GM18507 (cell line): ENCODE measurements at regions not wholly inside any gene's neighbourhood (a gene's known extent, or its start where the extent isn't known, plus 50 kb on each side); places are given as distances from the start of the nearest gene placed in this dataset.
"Not testable (repeated sequence)": the region's sequence is repeated elsewhere in the genome, so short reads cannot be mapped to it uniquely, and the experiment has no call there.

Source experiments
- DNase-seq: peaks from one replicate; pipeline ENCODE4 v3.0.0; 2011; ENCODE audit warnings: low read depth; ENCODE audit not compliant: insufficient read length; ENCODE audit errors: extremely low spot score
- FAIRE-seq: peaks from 2 replicates; lab custom pipeline; 2011; peaks lifted over from hg19 to GRCh38; lab: Jason Lieb, UNC

DNA sequence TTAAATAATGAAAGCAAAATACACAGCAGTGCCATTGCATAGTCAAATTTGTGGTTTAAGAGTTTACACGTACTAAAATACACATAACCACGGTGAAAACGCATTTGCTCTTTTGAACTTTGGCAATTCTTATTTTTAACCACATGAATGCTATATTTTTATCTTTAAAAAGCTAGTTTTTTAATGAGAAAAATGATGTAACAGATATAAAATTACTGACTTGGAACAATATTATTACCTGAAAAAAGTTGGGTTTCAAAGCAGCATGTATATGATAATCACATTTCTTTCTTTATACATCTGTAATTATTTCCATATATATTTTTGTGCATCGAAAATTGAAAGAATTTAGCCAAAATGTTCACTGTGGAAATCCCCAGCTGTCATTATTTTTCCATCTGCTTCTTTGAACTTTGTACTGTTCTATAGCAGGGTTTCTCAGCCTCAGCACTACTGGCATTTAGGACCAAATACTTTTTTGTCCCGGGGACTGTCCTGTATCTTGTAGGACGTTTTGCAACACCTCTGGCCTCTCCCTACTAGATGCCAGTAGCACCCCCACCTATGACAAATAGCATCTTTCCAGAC lies 75.9 kb upstream of the CAB39 start:
- no peak for DNase-seq
- peak; percentile 62 for FAIRE-seq

DNA sequence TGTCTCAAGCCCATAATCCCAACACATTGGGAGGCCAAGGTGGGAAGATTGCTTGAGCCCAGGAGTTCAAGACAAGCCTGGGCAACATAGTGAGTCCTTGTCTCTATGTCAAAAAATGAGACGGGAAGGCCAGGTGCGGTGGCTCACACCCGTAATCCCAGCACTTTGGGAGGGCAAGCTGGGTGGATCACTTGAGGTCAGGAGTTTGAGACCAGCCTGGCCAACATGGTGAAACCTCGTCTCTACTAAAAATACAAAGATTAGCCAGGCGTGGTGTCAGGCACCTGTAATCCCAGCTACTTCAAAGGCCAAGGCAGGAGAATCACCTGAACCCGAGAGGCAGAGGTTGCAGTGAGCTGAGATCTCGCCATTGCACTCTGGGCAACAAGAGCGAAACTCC lies 75.2 kb upstream of the CAB39 start:
- FAIRE-seq, result not testable (repeated sequence)

DNA sequence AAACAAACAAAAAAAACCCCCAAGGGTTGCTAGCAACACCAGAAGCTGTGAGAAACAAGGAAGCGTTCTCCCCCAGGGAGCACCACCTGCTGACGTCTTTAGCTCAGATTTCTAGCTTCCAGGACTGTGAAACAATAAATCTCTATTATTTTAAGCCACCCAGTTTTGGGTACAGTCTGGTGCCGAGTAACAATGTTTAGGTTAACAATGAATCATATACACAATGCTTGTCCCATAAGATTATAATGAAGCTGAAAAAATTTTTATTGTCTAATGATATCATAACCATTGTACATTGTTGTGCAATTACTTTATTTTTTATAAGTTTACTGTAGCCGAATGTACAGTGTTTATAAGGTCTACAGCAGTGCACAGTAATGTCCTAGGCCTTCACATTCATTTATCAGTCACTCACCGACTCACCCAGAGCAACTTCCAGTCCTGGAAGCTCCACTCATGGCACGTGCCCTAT lies 72.1 kb upstream of the CAB39 start:
- no peak for FAIRE-seq

More for the DNA sequence above, 75.2 kb upstream of the CAB39 start:
- not testable (repeated sequence) for DNase-seq

DNA sequence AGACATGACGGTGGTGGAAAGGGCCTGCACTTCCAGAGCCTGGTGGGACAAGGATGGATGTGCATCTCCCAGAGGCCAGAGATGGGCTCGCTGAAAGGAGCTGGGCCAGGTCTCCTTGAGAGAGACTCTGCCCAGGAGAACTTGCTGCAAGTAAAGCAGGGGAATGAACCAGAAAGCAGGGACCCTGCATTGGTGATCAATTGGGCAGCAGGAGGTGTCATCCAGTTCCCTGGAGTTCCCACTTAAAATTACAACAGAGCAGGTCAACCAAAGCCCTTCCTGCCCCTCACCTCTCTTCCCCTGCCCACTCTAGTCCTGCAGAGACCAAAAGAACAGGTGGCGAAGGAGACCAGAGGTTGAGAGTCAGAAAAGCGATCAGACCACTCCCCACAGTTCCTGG lies 69.7 kb upstream of the CAB39 start:
- FAIRE-seq, result no peak

More for the DNA sequence above, 72.1 kb upstream of the CAB39 start:
- DNase-seq, result no peak

DNA sequence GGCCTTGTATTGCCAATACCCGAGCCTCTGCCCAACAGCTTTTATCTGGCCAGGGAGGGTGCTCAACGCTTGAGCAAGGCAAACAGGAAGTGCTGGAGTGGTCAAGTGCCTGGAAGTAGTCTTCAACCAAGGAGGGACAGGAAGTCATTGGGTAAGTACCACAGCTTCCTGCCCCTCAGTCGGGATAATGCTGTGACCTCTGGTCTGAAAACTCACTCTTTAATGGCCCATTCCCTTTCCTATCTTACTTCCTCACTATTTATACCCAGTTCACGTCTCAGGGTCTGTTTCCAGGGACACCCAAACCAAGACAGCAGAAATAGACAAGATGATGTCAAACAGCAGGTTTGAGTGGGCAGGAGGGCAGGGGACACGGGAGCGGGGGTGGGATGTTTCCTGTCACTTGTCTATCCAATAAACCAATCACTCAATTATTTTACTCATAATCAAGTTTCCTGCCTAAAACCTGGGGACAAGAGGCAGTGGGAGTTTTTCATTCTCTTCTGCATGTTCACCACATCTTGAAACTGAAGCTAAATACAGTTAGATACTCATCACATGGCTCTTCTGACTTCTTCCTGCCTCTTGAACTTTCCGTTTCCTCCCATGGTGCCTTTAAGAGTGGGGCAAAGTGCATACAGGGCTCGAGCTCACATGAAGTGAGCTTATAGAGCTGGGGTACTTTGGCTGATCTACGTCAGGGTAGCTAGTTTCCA lies 68.9 kb upstream of the CAB39 start:
- DNase-seq (no peak), FAIRE-seq (peak; percentile 91)

More for the DNA sequence above, 69.7 kb upstream of the CAB39 start:
- no peak for DNase-seq

DNA sequence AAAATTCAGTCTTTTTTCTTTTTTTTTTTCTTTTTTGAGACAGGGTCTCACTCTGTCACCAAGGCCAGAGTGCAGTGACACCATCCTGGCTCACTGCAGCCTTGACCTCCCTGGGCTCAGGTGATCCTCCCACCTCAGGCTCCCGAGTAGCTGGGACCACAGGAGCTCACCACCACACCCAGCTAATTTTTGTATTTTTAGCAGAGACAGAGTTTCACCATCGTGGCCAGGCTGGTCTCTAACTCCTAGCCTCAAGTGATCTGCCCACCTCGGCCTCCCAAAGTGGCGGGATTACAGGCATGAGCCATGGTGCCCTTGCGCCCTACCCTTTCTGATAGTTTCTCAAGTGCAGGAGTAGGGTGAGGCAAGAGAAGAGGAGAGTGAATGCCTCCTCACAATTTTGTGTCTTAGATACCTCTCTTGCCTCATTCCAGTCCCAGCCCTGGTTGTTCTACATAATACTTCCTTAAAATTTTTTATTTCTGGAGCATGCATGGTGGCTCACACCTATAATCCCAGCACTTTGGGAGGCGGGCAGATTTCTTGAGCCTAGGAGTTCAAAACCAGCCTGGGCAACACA lies 68.2 kb upstream of the CAB39 start:
- DNase-seq, result no peak
- peak; percentile 18 for FAIRE-seq

DNA sequence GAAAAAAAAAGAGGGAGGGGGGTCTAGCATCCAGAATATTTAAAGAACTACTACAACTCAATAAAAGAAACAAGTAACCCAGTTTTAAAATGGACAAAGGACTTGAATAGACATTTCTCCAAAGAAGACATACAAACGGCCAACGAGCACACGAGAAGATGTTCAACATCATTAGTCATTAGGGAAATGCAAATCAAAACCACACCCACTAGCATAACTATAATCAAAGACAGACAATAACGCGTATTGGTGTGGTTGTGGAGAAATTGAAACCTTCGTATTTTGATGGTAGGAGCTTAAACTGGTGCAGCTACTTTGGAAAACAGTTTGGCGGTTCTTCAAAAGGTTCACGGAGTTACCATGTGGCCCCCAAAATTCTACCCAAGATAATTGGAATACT lies 64.3 kb upstream of the CAB39 start:
- FAIRE-seq (no peak), DNase-seq (no peak)

DNA sequence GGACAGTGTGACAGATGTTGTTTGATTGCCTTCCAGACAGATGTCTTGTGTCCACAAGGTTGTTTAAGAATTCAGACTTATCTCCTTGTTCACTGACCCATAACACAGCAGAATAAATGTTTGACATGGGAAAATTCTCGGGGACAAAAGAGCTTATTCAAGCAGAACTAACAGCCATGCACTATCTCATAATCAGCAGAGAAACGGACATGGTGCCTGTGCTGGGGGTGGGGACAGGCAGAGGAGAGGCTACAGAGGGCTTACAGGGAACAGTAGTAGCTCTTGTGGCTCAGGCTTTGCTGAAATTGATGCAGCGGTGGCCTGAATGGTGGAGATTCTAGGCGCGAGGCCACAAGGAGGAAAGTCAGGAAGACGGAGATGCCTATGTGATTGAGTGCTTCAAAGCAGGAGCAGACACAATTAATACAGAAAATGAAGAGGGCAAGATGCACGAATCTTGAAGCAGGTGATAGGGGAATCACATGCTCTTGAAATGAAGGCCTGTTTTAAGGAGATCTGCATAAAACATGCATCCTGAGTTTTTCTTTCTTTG lies 62.0 kb upstream of the CAB39 start:
- FAIRE-seq (peak; percentile 94), DNase-seq (no peak)

DNA sequence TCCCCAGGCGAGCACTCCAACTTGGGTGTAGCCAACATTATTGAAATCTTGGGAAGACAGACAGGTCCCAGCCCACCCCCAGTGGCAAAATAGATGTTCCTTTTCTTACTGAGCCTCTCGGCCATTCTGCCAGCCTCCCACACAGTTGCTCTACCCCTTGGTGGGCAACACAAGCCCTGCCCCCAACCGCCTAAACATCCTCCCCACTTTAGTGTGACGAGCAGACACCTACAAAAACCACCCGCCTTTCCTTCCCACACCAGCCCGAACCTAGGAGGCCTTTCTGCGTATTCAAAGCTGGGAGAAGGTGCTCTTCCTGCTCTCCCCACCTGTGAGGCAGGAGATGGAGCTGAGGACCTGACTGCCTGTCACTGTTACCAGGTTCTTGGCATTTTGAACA lies 58.6 kb upstream of the CAB39 start:
- DNase-seq (no peak), FAIRE-seq (no peak)

DNA sequence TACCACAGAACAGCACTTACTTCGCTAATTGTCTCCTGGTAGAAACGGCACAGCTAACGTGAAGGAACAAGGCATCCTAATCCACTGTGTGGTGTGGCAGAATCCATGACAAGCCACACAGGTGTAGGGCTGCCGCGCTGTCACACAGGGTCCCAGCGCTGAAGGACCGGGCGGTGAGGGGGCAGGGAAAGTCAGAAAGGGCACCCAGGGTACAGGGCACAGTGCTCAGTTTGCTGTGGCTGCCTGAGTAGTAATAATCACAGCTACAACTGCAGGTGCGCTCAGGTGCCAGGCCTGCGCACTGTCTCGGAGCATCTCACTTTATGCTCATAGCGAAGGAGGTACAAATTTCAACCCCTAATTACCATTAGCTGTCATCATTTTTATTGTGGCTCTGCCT lies 55.2 kb upstream of the CAB39 start:
- DNase-seq (no peak), FAIRE-seq (no peak)

DNA sequence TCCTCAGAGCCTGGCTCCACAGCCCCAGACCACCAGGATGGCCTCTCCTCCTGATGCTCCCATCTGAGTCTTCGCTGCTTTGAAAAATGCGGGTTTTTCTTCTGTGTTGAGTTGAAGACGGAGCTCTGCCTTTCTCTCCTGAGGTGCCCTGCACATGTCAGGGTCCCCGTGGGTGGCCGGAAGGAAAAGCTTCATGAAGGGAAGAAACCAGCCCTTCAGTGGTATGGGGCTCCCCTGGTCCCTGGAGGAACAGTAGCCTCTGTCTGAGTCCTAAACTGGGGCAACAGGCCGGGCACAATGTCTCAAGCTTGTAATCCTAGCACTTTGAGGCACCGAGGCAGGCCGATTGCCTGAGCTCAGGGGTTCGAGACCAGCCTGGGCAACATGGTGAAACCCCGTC lies 54.7 kb upstream of the CAB39 start:
- peak; percentile 15 for FAIRE-seq
- DNase-seq, result no peak

DNA sequence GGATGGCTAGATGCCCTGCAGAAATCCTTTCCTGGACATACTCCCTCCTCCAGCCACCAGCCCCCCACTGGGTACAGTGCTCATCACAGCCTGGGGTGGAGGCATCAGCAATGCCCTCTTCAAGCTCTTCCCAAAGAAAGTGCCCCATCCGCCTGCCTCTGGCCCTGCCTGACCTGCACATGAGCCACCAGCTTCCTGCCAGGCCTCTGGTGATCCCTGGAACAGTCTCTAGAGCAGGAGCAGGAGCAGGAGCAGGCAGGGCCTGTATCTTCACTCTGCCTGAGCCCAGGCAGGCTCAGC lies 54.1 kb upstream of the CAB39 start:
- no peak for FAIRE-seq
- DNase-seq, result no peak

DNA sequence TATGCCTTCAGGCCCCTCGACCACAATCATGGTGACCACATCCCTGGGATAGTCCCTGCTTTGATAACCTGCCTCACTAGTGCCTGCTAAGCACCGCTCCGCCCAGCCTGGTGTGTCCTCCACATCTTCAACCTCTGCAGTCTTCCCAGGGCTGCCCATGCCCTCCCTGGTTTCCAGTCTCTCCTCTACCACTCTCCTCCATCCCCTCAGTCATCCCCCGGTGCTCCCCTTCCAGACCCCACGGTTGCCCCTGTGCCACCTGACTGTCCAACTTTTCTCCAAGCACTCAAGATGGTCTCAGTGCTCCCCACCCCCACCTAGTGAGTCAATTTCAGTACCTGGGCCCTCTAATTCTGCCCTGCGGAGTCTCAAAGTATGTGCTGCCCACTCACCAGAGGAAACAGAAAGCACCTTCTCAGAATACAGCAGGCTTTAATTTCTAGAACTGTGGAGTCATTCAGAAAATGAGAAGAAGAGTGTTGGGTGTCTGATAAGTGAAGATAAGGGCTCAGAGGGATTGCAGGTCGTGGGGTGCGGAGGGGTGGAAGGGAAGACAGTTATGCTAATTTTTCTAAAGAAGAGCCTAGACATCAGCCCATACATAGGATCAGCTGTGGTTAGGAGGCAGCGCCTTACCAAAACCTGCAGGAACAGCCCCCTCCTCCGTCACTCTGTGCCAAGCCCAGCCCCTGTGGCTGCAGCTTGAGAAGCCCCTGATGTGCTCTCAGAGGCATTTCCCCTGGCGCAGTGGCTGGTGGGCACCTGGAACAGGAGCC lies 53.6 kb upstream of the CAB39 start:
- FAIRE-seq, result peak; percentile 97

DNA sequence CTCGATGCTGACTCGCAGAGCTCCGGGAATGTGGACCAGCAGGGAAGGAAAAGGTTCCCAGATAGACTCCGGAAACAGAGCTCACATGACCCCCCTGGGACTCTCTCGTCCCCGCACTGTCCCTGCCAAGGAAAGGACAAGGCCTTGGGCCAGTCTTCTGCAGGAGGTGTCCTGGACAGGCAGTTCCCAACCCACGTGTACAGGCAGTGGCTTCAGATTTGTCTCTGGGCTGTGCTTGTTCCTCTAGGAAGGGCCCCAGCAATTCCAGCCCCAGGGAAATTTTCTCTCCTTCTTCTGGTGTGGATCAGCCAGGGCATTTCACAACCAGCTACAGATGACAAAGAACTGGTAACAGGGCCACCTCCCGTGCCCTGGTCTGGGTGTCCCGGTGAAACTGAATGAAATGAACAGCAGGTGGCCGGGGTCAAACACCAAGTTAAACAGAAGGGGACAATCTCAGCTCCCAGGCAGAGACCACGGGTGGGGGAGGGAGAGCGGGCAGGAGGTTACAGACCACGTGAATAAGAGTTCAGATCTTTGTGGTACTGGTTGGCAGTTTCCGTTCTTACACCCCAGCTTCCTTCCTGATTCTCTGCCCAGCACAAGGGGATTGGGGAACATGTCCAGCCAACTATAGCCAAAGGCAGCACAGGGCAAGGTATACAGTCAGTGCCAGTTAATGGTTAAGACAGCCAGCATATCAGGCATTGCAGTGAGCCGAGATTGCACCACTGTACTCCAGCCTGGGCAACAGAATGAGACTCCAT lies 52.2 kb upstream of the CAB39 start:
- DNase-seq, result no peak
- peak; percentile 97 for FAIRE-seq

More for the DNA sequence above, 53.6 kb upstream of the CAB39 start:
- no peak for DNase-seq

DNA sequence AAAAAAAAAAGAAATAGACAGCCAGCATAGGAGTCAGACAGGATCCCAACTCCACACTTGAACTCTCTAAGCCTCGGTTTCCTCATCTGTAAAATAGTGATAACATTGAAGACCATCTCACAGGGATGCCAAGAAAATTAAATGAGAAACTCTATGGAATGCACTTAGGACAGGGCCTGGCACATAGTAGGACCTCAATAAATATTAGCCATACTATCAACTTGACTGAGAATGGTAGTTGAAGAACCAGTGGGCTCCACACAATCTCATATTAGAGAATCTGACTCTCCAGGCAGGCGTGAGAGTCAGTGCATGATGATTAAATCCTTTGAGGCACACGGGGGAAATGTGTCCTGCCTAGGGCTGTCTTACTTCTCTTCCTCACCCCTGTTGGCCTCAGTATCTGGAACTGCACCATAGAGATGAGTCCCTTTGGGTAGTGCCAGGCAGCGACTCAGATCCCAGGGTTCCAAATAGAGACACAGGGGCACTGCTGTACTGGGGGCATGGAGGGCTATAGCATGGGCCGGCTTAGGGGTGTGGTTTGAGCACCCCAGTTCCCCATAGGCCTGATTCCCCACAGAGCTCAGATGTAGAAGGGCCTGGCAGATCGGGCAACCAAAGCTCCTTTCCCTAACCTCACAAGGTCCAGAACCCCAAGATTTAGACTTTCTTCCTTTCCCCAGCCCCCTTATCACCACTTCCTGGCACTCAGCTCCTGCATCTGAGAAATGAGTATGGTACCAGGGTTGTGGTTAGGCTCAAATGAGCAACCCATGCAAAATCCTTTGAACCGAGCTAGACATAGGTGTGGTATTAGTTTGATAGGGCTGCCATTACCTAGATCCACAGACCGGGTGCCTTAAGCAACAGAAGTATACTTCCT lies 51.3 kb upstream of the CAB39 start:
- DNase-seq (no peak), FAIRE-seq (no peak)
